IMR-90 (cell line): ENCODE measurements at regions not wholly inside any gene's neighbourhood (a gene's known extent, or its start where the extent isn't known, plus 50 kb on each side); places are given as distances from the start of the nearest gene placed in this dataset.

Experiments used
- ATAC-seq: fragments of 200-7000 bp; cut with Tn5 transposase; 2 replicates; pipeline ENCODE4 v1.9.1; 2020; ENCODE audit warnings: low read depth, mild to moderate bottlenecking, moderate library complexity
- BruUV-seq: library from RNA; stranded (reverse); fragments of 400-500 nt; replicated peaks from 2 replicates; lab custom pipeline; 2021; lab: Mats Ljungman, UMichigan
- CTCF ChIA-PET: fragments of 300-600 bp; formaldehyde crosslinking; extraction: SDS; loops from one replicate; lab custom pipeline; 2021; ENCODE audit warnings: antibody characterized with exemption; lab: Yijun Ruan, JAX
- POLR2A ChIA-PET: fragments of 300-600 bp; sonication (Branson Sonifier 250); formaldehyde crosslinking; loops from one replicate; lab custom pipeline; 2022; ENCODE audit warnings: antibody characterized with exemption; ENCODE audit not compliant: unreplicated experiment; lab: Charles Lee
- DNase-seq: peaks from one replicate; pipeline ENCODE4 v3.0.0; 2013
- H2AFZ ChIP-seq: replicated peaks from 2 replicates; pipeline ENCODE3; 2013; ENCODE audit warnings: low read length, mild to moderate bottlenecking; ENCODE audit not compliant: poor library complexity
- H2AK5ac ChIP-seq: 2 replicates; pipeline ENCODE4 v1.6.1; 2013; ENCODE audit warnings: low read depth, low read length, inconsistent platforms
- H2AK9ac ChIP-seq: replicated peaks from 2 replicates; pipeline ENCODE3; 2013; ENCODE audit warnings: mild to moderate bottlenecking, low read depth, low read length, moderate library complexity; ENCODE audit not compliant: poor library complexity
- H2BK120ac ChIP-seq: 2 replicates; pipeline ENCODE4 v1.6.1; 2013; ENCODE audit warnings: low read depth, low read length, inconsistent platforms
- H2BK15ac ChIP-seq: 3 replicates; pipeline ENCODE4 v1.6.1; 2013; ENCODE audit warnings: low read depth, low read length, inconsistent platforms
- H2BK20ac ChIP-seq: 2 replicates; pipeline ENCODE4 v1.6.1; 2013; ENCODE audit warnings: low read depth, mild to moderate bottlenecking, inconsistent platforms, low read length, moderate library complexity
- H2BK5ac ChIP-seq: 2 replicates; pipeline ENCODE4 v1.6.1; 2013; ENCODE audit warnings: mild to moderate bottlenecking, low read depth, low read length, inconsistent platforms; ENCODE audit not compliant: poor library complexity, severe bottlenecking
- H3K14ac ChIP-seq: replicated peaks from 2 replicates; pipeline ENCODE4 v1.6.1; 2013; ENCODE audit warnings: low read depth, low read length, inconsistent platforms
- H3K18ac ChIP-seq: 2 replicates; pipeline ENCODE4 v1.6.1; 2013; ENCODE audit warnings: low read depth, low read length, control low read depth
- H3K23ac ChIP-seq: 2 replicates; pipeline ENCODE4 v1.6.1; 2013; ENCODE audit warnings: low read depth, low read length, inconsistent platforms
- H3K27ac ChIP-seq: 2 replicates; pipeline ENCODE4 v1.5.1; 2013; ENCODE audit warnings: mild to moderate bottlenecking, control low read depth, low read length; ENCODE audit not compliant: insufficient read depth
- H3K27me3 ChIP-seq: 2 replicates; pipeline ENCODE4 v1.6.1; 2013; ENCODE audit warnings: low read length; ENCODE audit not compliant: control insufficient read depth, insufficient read depth
- H3K36me3 ChIP-seq: 2 replicates; pipeline ENCODE4 v1.6.1; 2013; ENCODE audit warnings: low read length, mixed read lengths; ENCODE audit not compliant: control insufficient read depth, insufficient read depth
- H3K4ac ChIP-seq: 2 replicates; pipeline ENCODE4 v1.6.1; 2013; ENCODE audit warnings: low read depth, low read length, inconsistent platforms
- H3K4me1 ChIP-seq: 2 replicates; pipeline ENCODE4 v1.6.1; 2013; ENCODE audit warnings: low read length, mixed read lengths; ENCODE audit not compliant: control insufficient read depth, insufficient read depth
- H3K4me2 ChIP-seq: 2 replicates; pipeline ENCODE4 v1.6.1; 2013; ENCODE audit warnings: low read depth, mild to moderate bottlenecking, control low read depth, low read length, moderate library complexity
- H3K4me3 ChIP-seq: 2 replicates; pipeline ENCODE4 v1.5.1; 2013; ENCODE audit warnings: low read depth, mild to moderate bottlenecking, control low read depth, low read length, moderate library complexity; ENCODE audit not compliant: insufficient read depth
- H3K56ac ChIP-seq: 2 replicates; pipeline ENCODE4 v1.6.1; 2013; ENCODE audit warnings: low read length, inconsistent platforms; ENCODE audit not compliant: insufficient read depth; ENCODE audit errors: extremely low read depth
- H3K79me1 ChIP-seq, 2 experiments: 2 replicates each; pipeline ENCODE4 v1.6.1; 2013; ENCODE audit warnings: low read length in 2 of 2, inconsistent platforms in 1 of 2, low read depth in 1 of 2
- H3K9ac ChIP-seq: 2 replicates; pipeline ENCODE4 v1.6.1; 2013; ENCODE audit warnings: low read depth, low read length, control low read depth
- H3K9me1 ChIP-seq: 2 replicates; pipeline ENCODE4 v1.6.1; 2013; ENCODE audit warnings: low read length, inconsistent platforms; ENCODE audit not compliant: insufficient read depth
- H3K9me3 ChIP-seq: 2 replicates; pipeline ENCODE4 v1.6.1; 2013; ENCODE audit warnings: low read length; ENCODE audit not compliant: control insufficient read depth, insufficient read depth
- H4K20me1 ChIP-seq: 2 replicates; pipeline ENCODE4 v1.6.1; 2013; ENCODE audit warnings: low read length, inconsistent platforms; ENCODE audit not compliant: insufficient read depth
- H4K5ac ChIP-seq: 2 replicates; pipeline ENCODE4 v1.6.1; 2013; ENCODE audit warnings: mild to moderate bottlenecking, low read depth, low read length, control low read depth
- H4K8ac ChIP-seq, 2 experiments: 2 replicates each; pipeline ENCODE4 v1.6.1; 2013; ENCODE audit warnings: low read depth in 2 of 2, low read length in 2 of 2, control low read depth in 1 of 2, inconsistent platforms in 1 of 2
- H4K91ac ChIP-seq: 2 replicates; pipeline ENCODE4 v1.6.1; 2013; ENCODE audit warnings: low read depth, low read length, inconsistent platforms; ENCODE audit not compliant: insufficient read depth
- BHLHE40 ChIP-seq: fragments of 150-350 bp; IDR thresholded peaks from 2 replicates; pipeline ENCODE4 v1.6.1; 2016; ENCODE audit warnings: mild to moderate bottlenecking, low read depth, low read length
- CEBPB ChIP-seq: IDR thresholded peaks from 2 replicates; pipeline ENCODE4 v1.6.1; 2012; ENCODE audit warnings: low read depth, low read length, improper control_type of control experiment
- MXI1 ChIP-seq: IDR thresholded peaks from 2 replicates; pipeline ENCODE4 v1.6.1; 2012; ENCODE audit warnings: low read depth, mild to moderate bottlenecking, low read length, moderate library complexity, borderline replicate concordance
- NFE2L2 ChIP-seq: fragments of 150-350 bp; IDR thresholded peaks from 2 replicates; pipeline ENCODE4 v1.6.1; 2016; ENCODE audit warnings: low read depth, mild to moderate bottlenecking, low read length
- RFX5 ChIP-seq: IDR thresholded peaks from 2 replicates; pipeline ENCODE4 v1.8.0; 2012; ENCODE audit warnings: low read depth, mild to moderate bottlenecking, low read length, moderate library complexity
- WGBS, 2 experiments: methylation state at CpG; one replicate each; pipeline versions ENCODE4 v1.1.5 to v1.1.7; 2013; ENCODE audit warnings: missing lambda C conversion rate in 2 of 2; ENCODE audit not compliant: insufficient read length in 1 of 2; ENCODE audit errors: extremely low coverage in 2 of 2; 5-methylcytosine and 5-hydroxymethylcytosine counted together
- dilution Hi-C: fragments of 300-500 bp; cut with HindIII; formaldehyde crosslinking; loops from one replicate; pipeline ENCODE4 v1.14.3; 2018; ENCODE audit warnings: low sequenced_read_pairs; ENCODE audit not compliant: unreplicated experiment
- in situ Hi-C: fragments of 300-500 bp; cut with MboI; formaldehyde crosslinking; loops from 3 replicates; pipeline ENCODE4 v1.14.3; 2019; ENCODE audit warnings: low sequenced_read_pairs, inconsistent platforms, mixed read lengths
- intact Hi-C: fragments of 100-400 bp; cut with micrococcal nuclease; formaldehyde crosslinking; loops from 2 replicates; pipeline ENCODE4 v1.10.0; 2022
- TF ChIP-seq, protein P1 (sequence below): fragments of 150-350 bp; IDR thresholded peaks from 2 replicates; pipeline ENCODE4 v1.6.1; 2016; ENCODE audit warnings: low read depth, mild to moderate bottlenecking, low read length, moderate library complexity, borderline replicate concordance
- TF ChIP-seq, protein P2 (sequence below): conservative IDR thresholded peaks from 2 replicates; pipeline ENCODE4 v1.5.1; 2012; ENCODE audit warnings: mild to moderate bottlenecking, low read depth, low read length, improper control_type of control experiment

DNA sequence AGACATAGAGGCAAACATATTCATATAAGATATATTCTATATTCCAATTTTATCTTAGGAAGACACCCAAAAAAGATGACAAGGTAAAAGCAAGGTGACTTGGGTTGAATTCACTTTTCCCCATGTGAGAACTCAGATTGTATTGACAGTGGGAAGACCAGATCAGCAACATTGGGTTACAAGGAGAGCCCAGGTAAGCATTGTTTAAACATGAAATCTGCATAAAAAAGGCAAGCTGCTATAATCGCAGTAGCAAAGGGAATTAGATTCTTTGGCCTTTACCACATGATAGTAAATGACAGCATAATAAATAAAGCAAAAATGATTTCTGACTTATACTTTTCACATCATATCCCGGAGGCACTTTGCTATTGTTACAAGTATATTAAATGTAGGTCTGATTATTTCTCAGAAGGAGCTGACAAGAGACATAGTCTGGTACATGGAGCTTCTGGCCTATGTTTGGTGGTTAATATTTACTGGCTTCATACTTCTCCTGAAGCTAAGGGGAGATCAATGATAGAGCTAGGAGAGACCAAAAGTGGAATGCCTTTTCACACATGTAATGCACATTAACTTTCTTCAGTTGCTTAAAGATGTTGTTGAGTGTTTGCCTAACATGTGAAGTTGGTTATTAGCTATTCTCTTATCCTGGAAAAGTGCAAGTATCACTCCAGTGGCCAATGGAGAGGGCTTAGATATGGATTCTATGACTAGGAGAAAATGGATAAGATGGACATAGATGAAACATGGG is 53.1 kb upstream of the EEF1E1 start:
- dilution Hi-C loops (no loop called here), in situ Hi-C loops (no loop called here), intact Hi-C loops (no loop called here)
- no peak overlapping the region for H4K8ac ChIP-seq
- H2BK5ac ChIP-seq = no peak overlapping the region
- no TSS peak for BruUV-seq
- CTCF ChIA-PET = interaction anchor here (0.6 to 1.2 kb wide), 2 partner anchors 14 to 21 kb away, joined by 3 read pairs; no protein-coding TSS in a partner anchor
- no peaks in the 10 kb centered on the region for H3K4me1 ChIP-seq
- no peak overlapping the region for H3K56ac ChIP-seq
- DNase-seq (no peak), ATAC-seq (no peak)
- no peak overlapping the region for H2AFZ ChIP-seq
- no peaks in the 10 kb centered on the region for H4K20me1 ChIP-seq
- no peak overlapping the region for H3K4me2 ChIP-seq
- H3K4ac ChIP-seq = no peak overlapping the region
- no peak overlapping the region for H4K91ac ChIP-seq
- POLR2A ChIA-PET = no interaction called here
- no peaks in the 10 kb centered on the region for H3K9me3 ChIP-seq
- no peak overlapping the region for H3K27ac ChIP-seq
- H2BK15ac ChIP-seq = no peak overlapping the region
- no CpG with 5 or more reads among the region's 2 CpGs for WGBS, 2 experiments
- peaks cover 4% of the 10 kb centered on the region for H3K27me3 ChIP-seq
- no peak overlapping the region for H3K14ac ChIP-seq
- TF ChIP-seq CEBPB = no peak
- no peak for TF ChIP-seq RFX5
- TF ChIP-seq, protein P1, sequence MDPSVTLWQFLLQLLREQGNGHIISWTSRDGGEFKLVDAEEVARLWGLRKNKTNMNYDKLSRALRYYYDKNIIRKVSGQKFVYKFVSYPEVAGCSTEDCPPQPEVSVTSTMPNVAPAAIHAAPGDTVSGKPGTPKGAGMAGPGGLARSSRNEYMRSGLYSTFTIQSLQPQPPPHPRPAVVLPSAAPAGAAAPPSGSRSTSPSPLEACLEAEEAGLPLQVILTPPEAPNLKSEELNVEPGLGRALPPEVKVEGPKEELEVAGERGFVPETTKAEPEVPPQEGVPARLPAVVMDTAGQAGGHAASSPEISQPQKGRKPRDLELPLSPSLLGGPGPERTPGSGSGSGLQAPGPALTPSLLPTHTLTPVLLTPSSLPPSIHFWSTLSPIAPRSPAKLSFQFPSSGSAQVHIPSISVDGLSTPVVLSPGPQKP = no peak
- no peak for TF ChIP-seq BHLHE40
- TF ChIP-seq, protein P2, sequence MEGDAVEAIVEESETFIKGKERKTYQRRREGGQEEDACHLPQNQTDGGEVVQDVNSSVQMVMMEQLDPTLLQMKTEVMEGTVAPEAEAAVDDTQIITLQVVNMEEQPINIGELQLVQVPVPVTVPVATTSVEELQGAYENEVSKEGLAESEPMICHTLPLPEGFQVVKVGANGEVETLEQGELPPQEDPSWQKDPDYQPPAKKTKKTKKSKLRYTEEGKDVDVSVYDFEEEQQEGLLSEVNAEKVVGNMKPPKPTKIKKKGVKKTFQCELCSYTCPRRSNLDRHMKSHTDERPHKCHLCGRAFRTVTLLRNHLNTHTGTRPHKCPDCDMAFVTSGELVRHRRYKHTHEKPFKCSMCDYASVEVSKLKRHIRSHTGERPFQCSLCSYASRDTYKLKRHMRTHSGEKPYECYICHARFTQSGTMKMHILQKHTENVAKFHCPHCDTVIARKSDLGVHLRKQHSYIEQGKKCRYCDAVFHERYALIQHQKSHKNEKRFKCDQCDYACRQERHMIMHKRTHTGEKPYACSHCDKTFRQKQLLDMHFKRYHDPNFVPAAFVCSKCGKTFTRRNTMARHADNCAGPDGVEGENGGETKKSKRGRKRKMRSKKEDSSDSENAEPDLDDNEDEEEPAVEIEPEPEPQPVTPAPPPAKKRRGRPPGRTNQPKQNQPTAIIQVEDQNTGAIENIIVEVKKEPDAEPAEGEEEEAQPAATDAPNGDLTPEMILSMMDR = no peak
- TF ChIP-seq NFE2L2 = no peak
- no peak for TF ChIP-seq MXI1
- H3K9me1 ChIP-seq = no peaks in the 10 kb centered on the region
- no peaks in the 10 kb centered on the region for H3K79me1 ChIP-seq
- no peak overlapping the region for H2BK120ac ChIP-seq
- no peak overlapping the region for H3K4me3 ChIP-seq
- H3K18ac ChIP-seq = no peak overlapping the region
- no peak overlapping the region for H2AK9ac ChIP-seq
- H3K9ac ChIP-seq = no peak overlapping the region
- H2BK20ac ChIP-seq = no peak overlapping the region
- H2AK5ac ChIP-seq = no peak overlapping the region
- H3K23ac ChIP-seq = no peak overlapping the region
- no peaks in the 10 kb centered on the region for H3K36me3 ChIP-seq
- no peak overlapping the region for H4K5ac ChIP-seq
